CD4-positive, alpha-beta T cell treated with Interleukin-1 beta for 1 hour (primary cell): ENCODE measurements at regions not wholly inside any gene's neighbourhood (a gene's known extent, or its start where the extent isn't known, plus 50 kb on each side); places are given as distances from the start of the nearest gene placed in this dataset.

Experiments
- DNase-seq, 2 donors: peaks; one replicate each; pipeline ENCODE4 v3.0.0-alpha.2; 2020 to 2022

DNA sequence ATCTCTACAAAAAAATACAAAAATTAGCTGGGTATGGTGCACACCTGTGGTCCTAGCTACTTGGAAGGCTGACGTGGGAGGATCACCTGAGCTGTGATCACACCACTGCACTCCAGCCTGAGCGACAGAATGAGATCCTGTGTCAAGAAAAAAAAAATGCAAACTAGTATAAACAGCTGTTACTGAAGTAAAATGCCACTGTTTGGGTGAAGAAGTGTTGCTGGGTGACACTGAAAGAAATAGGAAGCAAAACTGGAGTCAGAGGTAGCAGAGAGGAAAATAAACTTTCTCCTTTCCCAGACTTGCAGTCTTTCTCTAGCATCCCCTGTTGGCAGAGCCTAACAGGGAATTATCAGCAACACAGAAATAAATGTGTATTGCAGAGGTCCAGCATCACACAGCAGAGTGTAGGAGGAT lies 241.2 kb upstream of the PREP start:
- DNase-seq = no peak

DNA sequence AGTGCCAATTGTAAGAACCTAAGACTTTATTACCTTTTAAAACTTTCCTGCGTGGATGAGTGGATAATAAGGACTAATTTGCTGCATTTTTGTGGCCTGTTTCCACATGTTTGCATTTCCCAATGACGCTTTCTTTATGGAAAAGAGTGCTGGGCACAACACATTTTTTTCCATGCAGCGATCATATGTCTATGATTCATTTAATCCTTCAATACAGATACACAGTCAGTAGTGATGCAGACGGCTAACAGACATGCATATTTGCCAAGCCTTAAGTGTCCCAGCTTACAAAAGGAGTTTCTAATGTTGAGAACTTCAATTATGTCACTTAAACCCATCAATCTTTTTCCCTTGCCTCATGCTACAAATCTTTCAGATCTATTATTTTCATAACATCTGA lies 239.8 kb upstream of the PREP start:
- DNase-seq = no peak

DNA sequence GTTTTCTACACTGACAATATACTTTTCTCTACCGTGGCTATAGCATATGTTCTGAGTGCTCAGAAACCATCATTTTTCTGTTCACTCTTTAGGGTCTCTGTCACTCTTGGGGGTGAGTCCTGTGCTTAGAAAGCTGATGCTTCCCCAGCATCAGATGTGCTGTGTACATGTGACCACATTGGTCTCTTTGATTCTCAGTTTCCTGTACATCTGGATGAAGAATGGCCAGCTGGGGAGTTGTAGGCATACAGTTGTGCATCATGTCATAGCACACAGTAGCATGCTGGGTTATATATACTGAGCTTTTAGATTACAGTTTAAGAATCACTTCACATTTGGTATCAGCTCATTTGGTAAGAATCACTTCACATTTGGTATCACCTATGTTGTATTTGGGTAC lies 238.6 kb upstream of the PREP start:
- no peak for DNase-seq

DNA sequence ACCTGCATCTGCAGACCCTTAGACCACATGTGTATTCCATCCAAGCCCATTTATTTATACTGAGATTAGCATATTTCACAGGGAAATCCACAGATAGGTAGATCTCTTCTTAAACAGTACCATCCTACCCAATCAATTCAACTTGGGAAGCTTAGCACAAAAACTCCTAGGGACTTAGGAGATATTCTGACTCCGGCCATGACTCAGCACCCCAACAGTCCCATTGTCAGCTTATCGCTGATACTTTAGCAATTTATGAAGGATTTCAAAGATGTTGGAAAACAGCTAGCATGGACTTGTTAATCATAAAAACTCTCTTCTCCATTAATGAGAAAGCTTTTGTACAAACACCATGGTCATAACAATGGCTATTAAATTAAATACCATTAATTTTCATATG lies 236.2 kb upstream of the PREP start:
- no peak for DNase-seq

DNA sequence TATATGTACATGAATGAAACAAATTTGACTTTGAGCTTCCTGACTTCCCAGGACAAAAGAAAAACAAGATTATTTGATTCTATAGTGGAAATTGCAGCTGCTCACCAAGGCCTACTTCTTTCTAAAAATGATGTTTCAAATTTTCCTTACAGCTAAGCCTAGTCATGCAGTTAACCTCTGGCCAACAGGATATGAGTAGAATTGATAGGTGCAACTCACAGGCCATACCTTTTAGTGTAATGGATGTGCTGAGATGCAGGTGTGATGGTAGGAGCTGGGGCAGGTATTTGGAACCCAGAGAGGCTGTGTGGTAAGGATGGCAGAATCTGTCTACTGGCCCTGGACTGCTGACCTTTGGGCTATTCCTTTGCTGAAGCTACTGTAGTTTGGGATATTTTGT lies 230.9 kb upstream of the PREP start:
- no peak for DNase-seq

DNA sequence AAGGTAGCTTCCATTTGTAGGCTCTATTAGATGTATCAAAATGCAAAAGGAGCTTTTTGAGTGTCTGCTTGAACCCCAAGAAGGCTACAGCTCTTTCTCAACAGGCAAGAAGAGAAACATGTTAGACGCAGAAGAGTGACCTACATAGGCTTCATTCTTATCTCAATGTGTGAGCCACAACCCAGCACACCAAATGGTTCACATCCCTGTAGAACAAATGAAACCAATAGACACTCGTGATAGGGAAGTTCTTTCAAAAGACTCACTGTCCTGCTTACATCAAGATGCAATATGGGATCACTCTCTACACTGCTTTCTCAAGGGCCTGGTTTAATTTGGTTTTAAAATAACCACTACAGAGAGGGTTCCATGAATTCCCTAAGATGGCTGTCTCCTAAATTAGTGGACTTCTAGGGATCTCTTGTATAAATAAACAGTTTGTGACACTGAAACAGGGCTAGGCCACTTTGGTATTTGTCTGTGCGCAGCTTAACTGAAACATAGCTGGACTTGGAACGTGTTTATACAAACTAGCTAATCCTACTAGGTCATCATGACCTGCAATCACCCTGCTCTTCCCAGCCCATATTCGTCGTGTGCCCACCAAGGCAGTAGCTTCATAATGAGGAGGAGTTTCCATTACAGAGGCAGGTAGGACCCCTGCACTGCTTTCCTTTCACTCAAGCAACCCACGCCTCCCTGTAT lies 225.4 kb upstream of the PREP start:
- no peak for DNase-seq

DNA sequence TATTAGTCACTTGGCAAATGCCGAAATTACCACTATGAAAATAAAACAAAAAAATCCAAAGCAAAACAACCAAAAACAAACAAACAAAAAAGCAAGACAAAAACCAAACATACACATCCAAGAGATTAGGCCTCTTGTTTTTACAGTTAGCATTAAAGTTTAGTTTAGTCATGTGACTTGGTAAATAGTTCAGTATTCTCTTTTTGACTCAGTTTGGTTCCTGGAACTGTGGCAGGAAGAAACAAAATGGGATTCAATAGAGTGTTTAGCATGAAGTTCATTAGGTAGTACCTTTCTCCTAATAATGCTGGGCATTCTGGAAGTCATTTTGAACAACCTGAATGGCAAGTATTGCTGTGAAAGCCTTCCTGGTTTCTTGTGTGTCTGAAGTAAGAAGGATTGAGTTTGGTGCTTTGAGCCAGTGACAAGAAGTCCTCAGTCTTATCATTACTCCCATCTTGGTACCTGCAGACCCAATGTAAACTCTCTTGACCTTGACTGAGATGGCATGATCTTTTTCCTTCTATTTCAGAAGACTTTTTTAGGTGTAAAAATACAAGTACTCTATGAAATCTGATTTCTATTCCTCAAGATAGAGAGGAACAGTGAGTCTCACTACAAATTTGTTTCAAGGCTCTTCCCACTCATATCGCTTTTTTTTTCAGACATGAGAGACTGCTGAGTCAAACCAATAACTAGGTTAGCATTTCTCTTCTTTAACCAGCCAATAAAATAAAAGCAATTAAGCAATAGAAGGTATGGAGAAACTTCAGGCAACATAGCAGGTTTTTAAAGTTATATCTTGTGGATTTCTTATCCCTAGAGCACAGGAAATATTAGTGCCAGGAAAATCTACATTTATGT lies 223.6 kb upstream of the PREP start:
- no peak for DNase-seq

DNA sequence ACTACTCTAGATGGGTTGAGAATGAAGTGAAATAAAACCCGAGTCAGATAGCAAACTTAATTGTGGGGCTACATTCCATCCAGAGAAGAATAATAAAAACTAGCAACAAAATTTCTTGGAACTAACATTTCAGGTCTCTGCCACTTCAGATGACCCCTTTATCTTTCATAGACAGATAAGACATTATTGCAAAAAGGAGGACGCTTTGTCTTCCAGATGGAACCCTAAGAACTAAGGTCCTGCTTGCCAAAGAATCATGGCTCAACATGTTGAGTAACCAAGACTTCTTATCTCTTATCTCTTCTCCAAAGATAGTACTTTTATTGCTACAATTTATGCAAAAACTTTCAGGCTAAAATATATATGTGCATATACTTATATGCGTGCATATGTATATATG lies 221.1 kb upstream of the PREP start:
- no peak for DNase-seq

DNA sequence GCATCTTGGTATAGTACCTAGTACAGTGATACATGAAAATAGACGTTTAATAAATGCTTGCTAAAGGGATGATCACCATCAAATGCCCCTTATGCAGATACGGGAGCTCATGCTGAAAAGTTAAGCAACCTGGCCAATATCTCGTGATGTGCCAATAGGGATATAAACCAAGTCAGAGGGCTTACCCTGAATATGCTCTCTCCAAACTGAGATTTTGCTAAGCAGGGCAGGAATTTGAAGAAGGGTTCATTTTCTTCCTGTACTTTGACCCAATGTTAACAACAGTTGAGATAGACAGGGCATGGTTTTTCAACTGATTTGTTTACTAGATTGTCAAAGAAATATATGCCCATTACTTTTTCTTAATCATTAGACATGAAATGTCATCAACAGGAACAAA lies 219.3 kb upstream of the PREP start:
- DNase-seq = no peak

DNA sequence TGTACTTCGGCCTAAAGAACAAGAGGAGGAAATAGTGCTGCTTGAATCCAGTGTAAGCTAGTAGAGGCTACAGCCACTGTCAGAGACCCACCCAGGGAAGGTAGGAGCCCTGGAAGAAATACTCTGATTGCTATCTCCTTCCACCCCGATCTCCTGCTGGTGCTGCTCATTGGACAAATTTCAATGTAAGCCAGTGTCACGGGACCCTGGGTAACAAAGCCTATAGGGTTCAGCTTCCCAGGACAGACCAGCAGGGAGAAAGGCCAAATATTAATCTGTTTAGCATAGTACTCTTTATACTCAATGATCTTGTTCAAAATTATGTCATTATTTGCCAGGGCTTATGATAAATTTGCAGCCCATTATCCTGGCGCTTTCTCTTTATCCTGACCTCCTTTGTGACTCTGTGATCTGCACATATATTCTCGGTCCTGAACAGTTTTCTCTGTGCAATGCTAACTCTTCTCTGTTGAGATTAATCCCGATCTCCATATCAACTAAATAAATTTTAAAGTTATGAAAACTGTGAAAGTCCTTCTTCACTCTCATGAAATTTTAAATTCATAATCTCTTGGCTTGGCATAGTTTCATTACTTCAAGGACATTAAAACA lies 218.8 kb upstream of the PREP start:
- DNase-seq = no peak

DNA sequence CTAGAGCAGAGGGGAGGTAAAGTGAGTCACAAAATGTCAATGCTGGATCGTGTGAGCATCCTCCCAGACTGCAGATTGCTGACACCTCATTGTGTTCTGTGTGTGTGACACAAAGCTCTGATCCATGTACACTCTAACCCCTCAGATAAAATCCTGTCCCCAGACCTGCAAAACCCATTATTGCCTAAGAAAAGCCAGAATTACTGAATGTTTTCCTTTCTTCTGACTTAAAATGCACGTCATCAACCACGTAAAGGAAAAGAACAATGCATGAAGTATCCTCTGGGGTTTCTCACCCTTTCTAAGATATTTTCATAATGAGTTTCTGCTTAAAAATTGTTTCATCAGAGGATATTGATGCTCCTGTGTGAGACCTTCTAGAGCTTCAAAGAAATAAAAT lies 218.0 kb upstream of the PREP start:
- DNase-seq = no peak

DNA sequence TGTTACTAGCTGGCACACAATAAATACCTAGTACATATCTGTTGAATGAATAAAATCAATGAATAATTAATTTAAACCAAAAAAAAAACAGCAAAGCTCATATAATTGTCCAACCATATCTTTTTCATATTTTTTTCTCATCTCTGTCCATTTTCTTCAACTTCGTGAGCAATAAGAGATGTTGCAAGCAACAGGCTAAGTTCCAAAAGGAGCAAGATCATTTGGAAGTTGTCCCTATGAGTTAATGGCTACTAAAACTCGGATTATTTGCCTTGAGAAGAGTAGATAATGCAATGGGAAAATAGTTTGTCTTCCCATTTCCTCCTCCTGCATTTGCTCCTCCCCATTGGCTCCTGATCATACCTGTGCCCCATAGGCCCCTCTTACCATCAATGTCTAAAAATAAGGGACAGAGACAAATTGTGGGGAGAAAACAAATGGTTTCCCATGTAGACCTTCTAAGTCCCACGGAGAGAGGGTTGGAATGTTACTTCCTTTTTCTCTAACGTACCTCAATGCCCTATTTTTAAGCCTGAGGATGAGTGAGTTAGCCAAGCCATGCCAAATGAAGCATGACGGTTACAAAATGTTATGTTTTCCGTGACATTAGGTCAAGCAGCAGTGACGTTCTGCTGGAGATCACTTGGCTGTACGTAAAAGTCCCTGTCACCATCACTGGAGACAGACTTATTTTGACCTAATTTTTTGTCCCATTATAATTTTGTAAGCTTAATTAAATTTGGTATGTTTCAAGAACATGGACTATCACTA lies 217.3 kb upstream of the PREP start:
- DNase-seq = no peak

DNA sequence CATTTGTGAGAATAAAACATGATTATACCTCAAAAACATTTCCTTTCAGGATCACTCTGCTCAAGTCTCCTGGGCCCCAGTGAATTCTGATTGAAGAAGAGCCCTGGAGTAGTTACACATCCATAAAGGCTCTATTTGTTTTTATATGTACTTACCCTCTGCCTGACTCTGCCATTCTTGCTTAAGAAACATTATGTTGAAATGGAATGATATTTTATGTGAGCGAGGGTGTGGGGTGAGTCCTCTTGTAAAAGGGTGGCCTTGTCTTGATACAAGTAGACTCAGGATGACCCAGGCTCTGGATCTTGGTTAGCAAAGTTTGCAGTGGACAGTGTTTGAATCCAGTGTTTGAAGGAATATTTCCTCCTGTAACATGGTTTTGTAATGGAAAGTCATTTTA lies 215.4 kb upstream of the PREP start:
- no peak for DNase-seq

DNA sequence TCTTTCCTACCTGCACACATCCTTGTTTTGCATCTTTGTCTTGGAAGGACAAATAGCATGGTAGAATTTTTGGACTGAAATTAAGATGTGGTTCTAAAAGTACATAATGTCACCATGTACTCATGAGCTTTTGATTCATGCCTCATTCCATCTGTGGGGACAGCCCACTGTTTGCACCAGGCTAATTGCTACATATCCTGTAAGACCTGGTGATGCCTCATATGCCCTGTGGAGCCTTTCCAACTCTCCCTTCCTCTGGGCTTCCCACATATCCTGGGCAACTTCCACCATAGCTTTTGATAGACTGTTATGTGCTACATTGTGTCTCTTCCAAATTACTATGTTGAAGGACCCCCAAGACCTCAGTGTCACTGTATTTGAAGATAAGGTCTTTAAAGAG lies 213.6 kb upstream of the PREP start:
- DNase-seq = no peak

DNA sequence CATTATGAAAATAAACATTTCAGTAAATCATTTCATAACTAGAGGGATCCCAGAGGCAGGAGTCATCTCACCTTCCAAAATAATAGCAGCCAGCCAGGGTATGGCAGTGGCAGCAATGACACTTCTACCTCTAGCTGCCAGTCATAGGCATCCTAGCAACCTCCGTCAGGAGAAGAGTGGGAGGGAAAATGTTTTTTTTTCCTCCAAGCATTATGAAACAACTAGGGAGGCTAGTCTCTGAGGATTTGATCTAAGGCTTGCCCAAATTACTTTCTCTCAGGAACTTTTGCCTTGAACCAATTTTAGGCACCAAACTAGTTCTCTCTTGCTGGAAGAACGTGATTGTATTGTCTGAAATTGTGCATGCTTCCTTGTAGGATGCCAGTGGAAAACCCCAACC lies 208.7 kb upstream of the PREP start:
- no peak for DNase-seq

DNA sequence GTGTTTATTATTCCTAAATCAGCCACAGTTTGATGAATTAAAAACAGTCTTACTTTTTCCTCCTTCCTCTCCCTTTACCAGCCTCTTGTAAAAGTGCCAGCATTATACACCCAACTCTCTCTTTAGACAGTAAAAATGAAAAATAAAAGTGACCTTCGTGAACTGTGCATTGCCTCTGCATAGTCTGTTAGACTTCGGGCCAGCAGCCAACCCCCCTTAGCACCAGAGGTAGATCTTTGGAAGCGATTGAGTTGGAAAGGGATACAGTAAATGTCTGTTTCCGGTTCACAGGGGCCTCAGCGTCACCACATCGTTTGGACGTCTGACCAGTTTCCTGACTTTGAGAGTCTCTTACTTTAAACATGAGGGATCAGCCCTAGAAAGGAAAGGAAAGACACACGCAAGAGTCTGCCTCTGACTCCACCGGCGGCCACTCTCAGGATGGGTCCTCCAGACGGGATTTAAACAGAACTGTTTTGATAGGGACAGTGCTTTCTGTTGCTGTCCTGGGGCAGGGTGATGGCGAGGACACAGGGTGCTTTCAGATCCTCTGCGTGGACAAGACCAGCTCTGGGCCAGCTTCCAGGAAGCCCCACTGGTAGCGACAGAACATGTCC lies 206.6 kb upstream of the PREP start:
- no peak for DNase-seq

DNA sequence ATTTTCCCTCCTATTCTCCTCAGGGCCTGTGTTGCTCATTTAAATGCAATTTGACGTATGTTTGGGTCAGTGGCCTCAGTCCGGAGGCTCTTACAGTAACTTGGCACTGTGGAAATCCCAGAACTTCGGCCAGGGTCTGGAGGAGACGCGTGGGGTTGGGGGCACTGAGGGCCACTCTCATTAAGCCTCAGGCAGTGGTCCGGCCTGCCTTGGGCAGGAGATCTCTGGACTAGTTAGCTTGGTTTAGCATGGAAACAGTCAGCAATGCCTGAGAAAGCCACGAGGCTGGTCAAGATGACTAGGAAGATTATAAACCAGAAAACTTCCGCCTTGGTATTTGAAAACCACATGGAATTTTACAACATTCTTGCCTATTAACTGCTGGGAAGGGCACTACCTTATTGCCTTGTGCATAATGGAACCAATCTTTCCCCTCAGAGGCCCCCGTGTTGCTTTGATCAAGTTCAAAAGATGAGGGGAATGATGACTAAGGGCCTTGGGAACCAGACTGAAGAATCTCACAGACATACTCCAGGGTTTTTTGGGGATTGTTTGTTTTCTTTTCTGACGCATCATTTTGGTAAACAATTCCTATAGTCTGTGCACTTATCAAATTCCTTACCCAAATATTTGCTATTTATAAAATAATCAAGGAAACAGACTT lies 206.0 kb upstream of the PREP start:
- DNase-seq = no peak

DNA sequence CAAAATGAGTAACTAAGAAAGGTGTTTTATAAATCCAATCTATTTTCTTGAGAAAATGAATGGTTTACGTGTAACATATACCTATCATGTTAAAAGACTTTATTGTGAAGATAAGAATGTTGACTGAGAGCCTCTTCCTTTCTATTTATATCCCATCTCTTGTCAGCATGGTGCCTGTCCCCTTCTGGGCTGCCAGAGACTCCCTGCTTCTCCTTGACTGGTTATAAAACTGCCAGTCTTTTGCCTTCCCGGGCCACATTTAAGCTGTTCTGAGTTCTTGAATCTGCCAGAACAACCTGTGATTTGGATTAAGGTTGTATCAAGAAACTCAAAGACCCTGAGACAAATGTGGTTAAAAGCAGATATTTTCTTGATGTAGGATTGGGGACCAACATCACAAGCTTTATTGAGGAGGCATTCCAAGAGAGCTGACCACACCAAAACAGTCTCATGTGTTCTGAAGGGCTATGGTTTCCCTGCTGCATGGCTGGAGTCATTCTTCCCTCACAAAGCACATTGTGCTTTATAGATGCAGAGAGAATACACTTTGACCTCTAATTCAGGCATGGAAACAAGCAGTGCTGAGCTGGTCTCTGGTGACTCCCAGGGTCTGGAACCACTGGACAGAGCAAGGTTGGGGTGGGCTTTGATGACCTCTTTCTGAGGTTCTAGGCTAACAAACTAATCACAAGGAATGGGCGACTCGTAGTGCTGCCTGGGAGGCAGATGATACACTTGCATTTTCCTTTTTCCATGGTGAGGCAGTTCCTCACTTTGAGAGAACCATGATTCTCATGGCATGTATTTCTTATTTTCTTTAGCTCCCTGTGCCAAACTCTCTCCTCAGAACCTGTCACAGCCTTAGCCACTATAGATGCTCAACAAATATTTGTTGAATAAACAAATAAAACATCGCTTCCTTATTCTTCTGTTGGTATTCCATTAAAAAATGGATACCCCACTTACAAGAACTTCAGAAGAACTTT lies 205.0 kb upstream of the PREP start:
- DNase-seq = no peak

DNA sequence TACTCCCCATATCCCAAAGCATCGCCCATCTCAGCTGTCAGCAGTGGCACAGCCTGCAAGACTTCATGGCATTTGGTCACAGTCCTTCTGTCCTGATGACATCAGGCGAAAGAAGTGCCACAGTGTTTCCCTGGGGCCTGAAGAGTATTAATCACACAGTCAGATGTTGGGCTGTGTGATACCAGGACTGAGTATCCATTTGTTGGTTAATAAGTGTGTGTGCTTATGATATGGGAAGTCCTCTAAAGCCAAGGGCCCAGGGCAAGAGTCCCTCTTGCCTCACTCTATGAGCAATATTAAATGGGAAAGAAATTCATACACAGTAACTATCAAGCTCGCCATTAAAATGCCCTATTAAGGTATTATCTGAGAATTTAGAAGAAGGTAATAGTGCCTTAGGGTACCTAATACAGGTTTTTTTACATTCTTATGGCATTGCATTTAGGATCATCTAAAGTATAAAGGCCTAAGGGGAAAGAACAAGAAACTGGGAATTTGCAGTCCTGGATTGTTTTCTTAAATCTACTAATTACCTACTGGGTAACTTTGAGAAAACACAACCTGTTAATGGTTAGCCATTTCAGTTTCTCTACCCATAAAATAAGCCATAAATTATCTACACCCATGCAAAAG lies 204.1 kb upstream of the PREP start:
- no peak for DNase-seq

DNA sequence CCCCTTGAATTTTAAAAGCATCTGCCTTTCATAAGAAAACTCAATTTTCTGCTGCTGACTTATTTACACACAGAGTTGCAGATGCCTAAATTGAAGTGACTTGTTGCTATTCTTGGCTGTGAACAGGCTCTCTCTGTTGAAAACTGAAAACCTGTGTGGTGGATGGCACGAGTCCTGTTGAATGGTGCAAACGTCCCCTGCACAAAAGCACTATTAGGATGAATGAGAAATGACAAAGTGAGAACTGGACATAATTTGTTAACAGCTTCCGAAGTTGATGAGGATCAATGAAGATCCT lies 201.7 kb upstream of the PREP start:
- DNase-seq = no peak
